B cell (primary cell): ENCODE measurements at regions not wholly inside any gene's neighbourhood (a gene's known extent, or its start where the extent isn't known, plus 50 kb on each side); places are given as distances from the start of the nearest gene placed in this dataset.

Experiments used
- ATAC-seq: fragments of 200-7000 bp; cut with Tn5 transposase; one replicate; pipeline ENCODE4 v1.10.0; 2021; ENCODE audit warnings: low read depth, mild to moderate bottlenecking, moderate number of reproducible peaks, moderate library complexity
- CTCF ChIA-PET: fragments of 350-600 bp; sonication (Branson Sonifier 250); formaldehyde crosslinking; loops from one replicate; lab custom pipeline; 2021; ENCODE audit warnings: antibody characterized with exemption, inconsistent platforms; lab: Charles Lee
- POLR2A ChIA-PET: fragments of 350-600 bp; sonication (Branson Sonifier 250); formaldehyde crosslinking; loops from one replicate; lab custom pipeline; 2021; ENCODE audit warnings: antibody characterized with exemption; lab: Charles Lee
- DNase-seq: peaks from one replicate; pipeline ENCODE4 v3.0.0; 2013
- H2AFZ ChIP-seq: 2 replicates; pipeline ENCODE4 v1.6.1; 2012; ENCODE audit warnings: mild to moderate bottlenecking, low read depth, low read length; ENCODE audit not compliant: insufficient read depth, poor library complexity, severe bottlenecking
- H3K27ac ChIP-seq, 2 donors: 1 replicate in 1 of 2; 2 replicates in 1 of 2; pipeline ENCODE4 v1.5.1; 2012 to 2013; ENCODE audit warnings: low read length in 2 of 2, mild to moderate bottlenecking in 2 of 2, moderate library complexity in 1 of 2
- H3K27me3 ChIP-seq, 4 experiments: fragments of 200-600 bp in 1 of 4; sonication (generic) in 1 of 4; replicated peaks in 1 of 4; 1 replicate in 2 of 4; 2 replicates in 2 of 4; pipeline versions ENCODE4 v1.6.1 to v1.7.0; 2013 to 2016; ENCODE audit warnings: low read length in 3 of 4, mild to moderate bottlenecking in 2 of 4, mixed read lengths in 1 of 4, moderate library complexity in 1 of 4; ENCODE audit not compliant: insufficient read depth in 4 of 4, control insufficient read depth in 3 of 4; ENCODE audit errors: control extremely low read depth in 1 of 4
- H3K36me3 ChIP-seq, 2 experiments: replicated peaks in 1 of 2; 1 replicate in 1 of 2; 2 replicates in 1 of 2; pipeline versions ENCODE4 v1.6.1 to v1.7.1; 2013; ENCODE audit warnings: low read length in 1 of 2; ENCODE audit not compliant: insufficient read depth in 2 of 2, control insufficient read depth in 1 of 2; ENCODE audit errors: control extremely low read depth in 1 of 2, extremely low read depth in 1 of 2
- H3K4me1 ChIP-seq, 2 donors: fragments of 200-600 bp in 1 of 2; sonication (generic) in 1 of 2; 1 replicate in 1 of 2; 2 replicates in 1 of 2; pipeline versions ENCODE4 v1.5.1 to v1.6.1; 2013 to 2017; ENCODE audit warnings: low read length in 2 of 2; ENCODE audit not compliant: control insufficient read depth in 2 of 2, insufficient read depth in 2 of 2
- H3K4me2 ChIP-seq: replicated peaks from 2 replicates; pipeline ENCODE3; 2012; ENCODE audit warnings: mild to moderate bottlenecking, low read depth, low read length; ENCODE audit not compliant: poor library complexity, severe bottlenecking
- H3K4me3 ChIP-seq, 5 experiments: fragments of 200-600 bp in 1 of 5; sonication (generic) in 1 of 5; 1 replicate in 3 of 5; 2 replicates in 2 of 5; pipeline versions ENCODE4 v1.5.1 to v1.7.0; 2011 to 2016; ENCODE audit warnings: low read length in 4 of 5, mild to moderate bottlenecking in 4 of 5, low read depth in 2 of 5, control low read depth in 1 of 5, moderate library complexity in 1 of 5; ENCODE audit not compliant: insufficient read depth in 1 of 5; ENCODE audit errors: control extremely low read depth in 1 of 5, extremely low read depth in 1 of 5
- H3K79me2 ChIP-seq: fragments of 200-600 bp; sonication (generic); one replicate; pipeline ENCODE4 v1.6.0; 2016; ENCODE audit warnings: low read length; ENCODE audit not compliant: control insufficient read depth, insufficient read depth
- H3K9ac ChIP-seq: fragments of 200-600 bp; sonication (generic); 2 replicates; pipeline ENCODE4 v1.6.1; 2017; ENCODE audit warnings: mild to moderate bottlenecking, low read length, moderate library complexity
- H3K9me3 ChIP-seq, 3 donors: one replicate each; pipeline versions ENCODE4 v1.6.1 to v1.7.1; 2013; ENCODE audit warnings: low read length in 2 of 3; ENCODE audit not compliant: control insufficient read depth in 2 of 3, insufficient read depth in 1 of 3; ENCODE audit errors: control extremely low read depth in 1 of 3
- H4K20me1 ChIP-seq: 2 replicates; pipeline ENCODE4 v1.6.0; 2012; ENCODE audit warnings: mild to moderate bottlenecking, low read length; ENCODE audit not compliant: insufficient read depth, control insufficient read depth, poor library complexity, severe bottlenecking
- H3K27ac Mint-ChIP-seq: one replicate; pipeline ENCODE4 v1.8.0; 2021; ENCODE audit warnings: mixed read lengths
- H3K27me3 Mint-ChIP-seq: one replicate; pipeline ENCODE4 v1.8.0; 2021; ENCODE audit warnings: mixed read lengths
- H3K4me1 Mint-ChIP-seq: one replicate; pipeline ENCODE4 v1.8.0; 2021; ENCODE audit warnings: mixed read lengths
- H3K4me3 Mint-ChIP-seq: one replicate; pipeline ENCODE4 v1.8.0; 2021; ENCODE audit warnings: mixed read lengths
- H3K9me3 Mint-ChIP-seq: one replicate; pipeline ENCODE4 v1.8.0; 2022; ENCODE audit warnings: mixed read lengths; ENCODE audit not compliant: insufficient read depth
- EZH2 ChIP-seq: IDR thresholded peaks from 2 replicates; pipeline ENCODE4 v1.6.1; 2012; ENCODE audit warnings: borderline replicate concordance, low read depth, mild to moderate bottlenecking, moderate library complexity, low read length; ENCODE audit not compliant: insufficient read depth, poor library complexity, severe bottlenecking
- WGBS: methylation state at CpG from one replicate; pipeline ENCODE4 v1.1.5; 2013; ENCODE audit warnings: missing lambda C conversion rate; ENCODE audit not compliant: insufficient coverage; 5-methylcytosine and 5-hydroxymethylcytosine counted together
- intact Hi-C: fragments of 100-400 bp; cut with micrococcal nuclease; formaldehyde crosslinking; loops from one replicate; pipeline ENCODE4 v1.10.0; 2022
- TF ChIP-seq, protein P1 (sequence below): fragments of 200-600 bp; IDR thresholded peaks from one replicate; pipeline ENCODE4 v1.8.0; 2022; ENCODE audit warnings: antibody characterized with exemption, mild to moderate bottlenecking

GRCh38 chr5:101658433-101658832 is 637.7 kb downstream of the SLCO4C1 start:
- ATAC-seq (no peak), DNase-seq (no peak)
- H3K27me3 ChIP-seq: no peaks in the 10 kb centered on the region
- TF ChIP-seq, protein P1, sequence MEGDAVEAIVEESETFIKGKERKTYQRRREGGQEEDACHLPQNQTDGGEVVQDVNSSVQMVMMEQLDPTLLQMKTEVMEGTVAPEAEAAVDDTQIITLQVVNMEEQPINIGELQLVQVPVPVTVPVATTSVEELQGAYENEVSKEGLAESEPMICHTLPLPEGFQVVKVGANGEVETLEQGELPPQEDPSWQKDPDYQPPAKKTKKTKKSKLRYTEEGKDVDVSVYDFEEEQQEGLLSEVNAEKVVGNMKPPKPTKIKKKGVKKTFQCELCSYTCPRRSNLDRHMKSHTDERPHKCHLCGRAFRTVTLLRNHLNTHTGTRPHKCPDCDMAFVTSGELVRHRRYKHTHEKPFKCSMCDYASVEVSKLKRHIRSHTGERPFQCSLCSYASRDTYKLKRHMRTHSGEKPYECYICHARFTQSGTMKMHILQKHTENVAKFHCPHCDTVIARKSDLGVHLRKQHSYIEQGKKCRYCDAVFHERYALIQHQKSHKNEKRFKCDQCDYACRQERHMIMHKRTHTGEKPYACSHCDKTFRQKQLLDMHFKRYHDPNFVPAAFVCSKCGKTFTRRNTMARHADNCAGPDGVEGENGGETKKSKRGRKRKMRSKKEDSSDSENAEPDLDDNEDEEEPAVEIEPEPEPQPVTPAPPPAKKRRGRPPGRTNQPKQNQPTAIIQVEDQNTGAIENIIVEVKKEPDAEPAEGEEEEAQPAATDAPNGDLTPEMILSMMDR: no peak
- no peak for TF ChIP-seq EZH2
- H3K79me2 ChIP-seq: no peaks in the 10 kb centered on the region
- no peaks in the 10 kb centered on the region for H4K20me1 ChIP-seq
- H3K4me3 ChIP-seq: no peak overlapping the region
- H3K9me3 Mint-ChIP-seq: no peaks in the 10 kb centered on the region
- ChIA-PET CTCF (no interaction called here), POLR2A (no interaction called here)
- no peak overlapping the region for H3K9ac ChIP-seq
- no peaks in the 10 kb centered on the region for H3K36me3 ChIP-seq
- H2AFZ ChIP-seq: no peak overlapping the region
- no peak overlapping the region for H3K27ac ChIP-seq
- no peak overlapping the region for H3K4me2 ChIP-seq
- no peaks in the 10 kb centered on the region for H3K4me1 Mint-ChIP-seq
- intact Hi-C loops: no loop called here
- H3K4me1 ChIP-seq: no peaks in the 10 kb centered on the region
- no peak overlapping the region for H3K27ac Mint-ChIP-seq
- H3K9me3 ChIP-seq: no peaks in the 10 kb centered on the region
- H3K4me3 Mint-ChIP-seq: no peak overlapping the region
- WGBS: 89% methylated on average over 6 of the region's 7 CpGs
- H3K27me3 Mint-ChIP-seq: no peaks in the 10 kb centered on the region

DNA sequence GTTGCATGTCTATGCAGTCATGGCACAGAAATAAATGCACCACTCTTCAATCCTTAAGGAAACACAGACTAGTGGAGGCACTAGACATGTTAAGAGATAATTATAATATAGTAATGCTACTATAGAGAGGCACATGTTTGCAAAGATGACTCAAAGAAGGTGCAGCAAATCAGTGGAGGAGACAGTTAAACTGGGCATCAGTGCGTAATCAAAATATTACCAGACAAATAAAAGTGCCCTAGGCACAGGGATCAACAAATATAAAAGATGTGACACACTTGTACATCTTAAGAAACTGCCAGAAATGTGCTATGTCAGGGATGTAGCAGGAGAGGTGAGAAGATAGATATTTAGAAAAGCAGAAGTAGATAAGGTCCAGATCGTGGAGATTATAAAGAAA is 642.1 kb downstream of the SLCO4C1 start:
- ATAC-seq (no peak), DNase-seq (no peak)
- Mint-ChIP-seq H3K9me3 (no peaks in the 10 kb centered on the region), H3K4me1 (no peaks in the 10 kb centered on the region), H3K27me3 (no peaks in the 10 kb centered on the region), H3K4me3 (no peak overlapping the region), H3K27ac (no peak overlapping the region)
- H3K27ac ChIP-seq: no peak overlapping the region
- intact Hi-C loops: no loop called here
- WGBS: 38% methylated on average over 1 of the region's 2 CpGs
- no peak overlapping the region for H2AFZ ChIP-seq
- no peak for TF ChIP-seq EZH2
- TF ChIP-seq, protein P1: no peak
- POLR2A ChIA-PET: no interaction called here
- H3K4me3 ChIP-seq: no peak overlapping the region
- H3K27me3 ChIP-seq: no peaks in the 10 kb centered on the region
- H3K4me2 ChIP-seq: no peak overlapping the region
- H3K4me1 ChIP-seq: no peaks in the 10 kb centered on the region
- no peaks in the 10 kb centered on the region for H4K20me1 ChIP-seq
- no peaks in the 10 kb centered on the region for H3K79me2 ChIP-seq
- no peak overlapping the region for H3K9ac ChIP-seq
- CTCF ChIA-PET: no interaction called here
- H3K36me3 ChIP-seq: no peaks in the 10 kb centered on the region
- no peaks in the 10 kb centered on the region for H3K9me3 ChIP-seq
